Stomach (tissue), 4 donors: ENCODE measurements at regions not wholly inside any gene's neighbourhood (a gene's known extent, or its start where the extent isn't known, plus 50 kb on each side); places are given as distances from the start of the nearest gene placed in this dataset.

Experiments used
- CTCF ChIP-seq, 7 experiments: fragments of 450-650 bp in 4 of 7; fragments of 200-600 bp in 3 of 7; sonication (generic) in 3 of 7; IDR thresholded peaks; one replicate each; pipeline ENCODE4 v1.5.1; 2016 to 2019; ENCODE audit warnings: antibody characterized with exemption in 7 of 7, control low read depth in 2 of 7, mild to moderate bottlenecking in 1 of 7
- POLR2AphosphoS5 ChIP-seq, 3 donors: sonication (generic); formaldehyde crosslinking; IDR thresholded peaks; one replicate each; pipeline ENCODE4 v1.6.1; 2016; ENCODE audit warnings: antibody characterized with exemption in 3 of 3

DNA sequence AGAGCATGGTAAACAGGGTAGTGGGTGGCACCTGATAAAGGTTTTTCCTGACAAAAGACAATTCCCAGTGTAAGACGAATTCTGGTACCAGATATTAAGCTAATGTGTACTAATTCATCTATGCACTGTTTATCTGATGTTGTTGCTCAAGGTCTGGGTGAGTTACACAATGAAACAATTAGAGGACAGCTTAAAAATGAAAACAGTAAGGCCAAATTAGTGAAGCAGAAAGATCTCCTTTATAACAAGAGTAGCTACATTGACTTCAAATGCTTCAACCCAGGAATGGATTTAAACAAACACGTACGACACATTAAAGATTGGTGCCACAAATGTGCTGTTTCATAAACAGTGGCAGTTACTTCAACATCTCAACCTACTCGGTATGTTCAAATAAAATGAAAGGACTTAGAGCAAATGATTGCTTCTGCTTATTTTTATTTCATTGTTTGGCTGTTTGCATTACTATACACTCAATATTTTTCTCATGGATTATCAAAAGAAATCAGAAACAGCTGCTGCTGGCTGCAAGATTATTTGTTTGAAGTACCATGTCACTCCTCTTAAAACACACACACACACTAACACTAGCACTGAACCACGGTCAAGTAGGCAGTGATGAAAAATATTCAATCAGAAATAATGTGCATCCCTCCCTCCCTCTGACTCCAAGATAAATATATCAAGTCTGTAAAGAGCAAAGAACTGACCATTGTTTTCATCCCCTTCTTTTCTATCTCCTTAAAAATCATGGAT, 94.4 kb upstream of the RND3 start:
- TF ChIP-seq CTCF (IDR thresholded peaks at IDR 0.05): no peak
- no peak for TF ChIP-seq POLR2AphosphoS5 (IDR thresholded peaks at IDR 0.05)
